ENCODE measurements at regions not wholly inside any gene's neighbourhood (a gene's known extent, or its start where the extent isn't known, plus 50 kb on each side); places are given as distances from the start of the nearest gene placed in this dataset.
"Not testable (repeated sequence)": the region's sequence is repeated elsewhere in the genome, so short reads cannot be mapped to it uniquely, and the experiment has no call there.

- no peak overlapping the region for H3K4me3 ChIP-seq (ENCODE audit: low read depth, low read length)
- TF ChIP-seq, protein P1, sequence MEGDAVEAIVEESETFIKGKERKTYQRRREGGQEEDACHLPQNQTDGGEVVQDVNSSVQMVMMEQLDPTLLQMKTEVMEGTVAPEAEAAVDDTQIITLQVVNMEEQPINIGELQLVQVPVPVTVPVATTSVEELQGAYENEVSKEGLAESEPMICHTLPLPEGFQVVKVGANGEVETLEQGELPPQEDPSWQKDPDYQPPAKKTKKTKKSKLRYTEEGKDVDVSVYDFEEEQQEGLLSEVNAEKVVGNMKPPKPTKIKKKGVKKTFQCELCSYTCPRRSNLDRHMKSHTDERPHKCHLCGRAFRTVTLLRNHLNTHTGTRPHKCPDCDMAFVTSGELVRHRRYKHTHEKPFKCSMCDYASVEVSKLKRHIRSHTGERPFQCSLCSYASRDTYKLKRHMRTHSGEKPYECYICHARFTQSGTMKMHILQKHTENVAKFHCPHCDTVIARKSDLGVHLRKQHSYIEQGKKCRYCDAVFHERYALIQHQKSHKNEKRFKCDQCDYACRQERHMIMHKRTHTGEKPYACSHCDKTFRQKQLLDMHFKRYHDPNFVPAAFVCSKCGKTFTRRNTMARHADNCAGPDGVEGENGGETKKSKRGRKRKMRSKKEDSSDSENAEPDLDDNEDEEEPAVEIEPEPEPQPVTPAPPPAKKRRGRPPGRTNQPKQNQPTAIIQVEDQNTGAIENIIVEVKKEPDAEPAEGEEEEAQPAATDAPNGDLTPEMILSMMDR (IDR thresholded peaks at IDR 0.05; ENCODE audit: borderline replicate concordance, insufficient read depth, low read depth, low read length): no peak
Observed at GRCh38 chr10:70987396-70988130, 99.2 kb upstream of the PCBD1 start.

- H3K4me3 ChIP-seq (ENCODE audit: low read depth, low read length): not testable (repeated sequence)
Observed at GRCh38 chr10:70990156-70990555, 101.8 kb upstream of the PCBD1 start.

DNA sequence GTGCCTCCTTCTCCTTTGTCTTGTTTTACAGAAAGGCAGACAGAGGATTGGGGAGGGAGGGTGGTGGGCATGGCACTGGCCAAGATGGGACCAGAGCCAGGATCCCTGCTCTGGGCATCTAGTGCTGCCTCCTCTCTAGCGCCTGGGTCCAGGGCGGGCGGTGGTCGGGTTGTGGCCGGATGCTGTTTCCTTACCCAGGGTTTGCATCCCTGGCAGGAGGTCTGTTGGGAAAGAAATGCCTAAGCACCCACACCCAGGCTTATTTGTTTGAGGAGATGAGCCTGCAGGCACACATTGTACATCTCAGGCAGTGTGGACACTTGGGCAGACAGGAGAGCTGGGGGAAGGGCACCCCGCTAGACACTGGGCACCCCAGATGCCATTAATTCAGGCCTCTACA is 102.3 kb upstream of the PCBD1 start:
- TF ChIP-seq, protein P1 (IDR thresholded peaks at IDR 0.05; ENCODE audit: borderline replicate concordance, insufficient read depth, low read depth, low read length): no peak
- H3K4me3 ChIP-seq (ENCODE audit: low read depth, low read length): no peak overlapping the region

DNA sequence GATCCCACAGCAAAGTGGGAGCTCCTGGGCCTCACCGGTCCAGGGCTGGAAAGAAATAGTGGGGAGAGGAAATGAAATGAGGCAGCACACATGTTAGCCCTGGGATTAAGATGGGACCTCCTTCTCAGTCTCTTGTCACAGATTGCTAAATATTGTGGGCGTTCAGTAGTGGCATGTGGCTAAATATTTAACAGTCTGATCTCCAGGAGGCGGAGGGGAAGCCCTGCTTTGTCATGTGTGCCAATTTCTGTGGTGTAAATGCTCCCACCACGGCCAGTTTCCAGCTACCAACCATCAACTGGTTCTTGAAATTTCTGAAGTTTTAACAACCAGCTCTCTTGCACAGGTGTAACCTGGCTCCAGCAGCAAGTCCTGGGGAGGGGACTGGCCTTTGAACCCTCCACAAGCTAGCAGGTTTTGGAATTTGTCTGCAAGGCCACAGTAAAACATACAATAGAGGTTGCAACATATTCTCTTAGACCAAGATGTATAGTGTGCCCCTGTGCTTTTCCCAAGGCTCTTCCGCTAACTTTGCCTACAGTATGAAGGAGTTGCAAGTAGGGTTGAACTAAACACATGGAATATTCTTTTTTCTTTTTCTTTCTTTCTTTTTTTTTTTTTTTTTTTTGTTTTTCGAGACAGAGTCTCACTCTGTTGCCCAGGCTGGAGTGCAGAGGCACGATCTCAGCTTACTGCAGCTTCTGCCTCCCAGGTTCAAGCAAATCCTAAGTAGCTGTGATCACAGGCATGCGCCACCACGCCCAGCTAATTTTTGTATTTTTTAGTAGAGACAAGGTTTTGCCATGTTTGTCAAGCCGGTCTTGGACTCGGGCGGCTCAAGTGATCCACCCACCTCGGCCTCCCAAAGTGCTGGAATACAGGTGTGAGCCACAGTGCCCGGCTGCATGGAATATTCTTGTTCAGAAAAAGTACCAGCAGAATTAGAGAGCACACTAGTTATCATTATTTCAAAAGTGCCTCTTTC is 103.1 kb upstream of the PCBD1 start:
- no peak overlapping the region for H3K4me3 ChIP-seq (ENCODE audit: low read depth, low read length)
- TF ChIP-seq, protein P1 (IDR thresholded peaks at IDR 0.05; ENCODE audit: borderline replicate concordance, insufficient read depth, low read depth, low read length): no peak

GRCh38 chr10:70992436-70992835 is 104.1 kb upstream of the PCBD1 start:
- H3K4me3 ChIP-seq (ENCODE audit: low read depth, low read length): no peak overlapping the region
- TF ChIP-seq, protein P1 (IDR thresholded peaks at IDR 0.05; ENCODE audit: borderline replicate concordance, insufficient read depth, low read depth, low read length): no peak

- TF ChIP-seq, protein P1 (IDR thresholded peaks at IDR 0.05; ENCODE audit: borderline replicate concordance, insufficient read depth, low read depth, low read length): no peak
- H3K4me3 ChIP-seq (ENCODE audit: low read depth, low read length): no peak overlapping the region
Observed at GRCh38 chr10:70993051-70993450, 104.7 kb upstream of the PCBD1 start.

GRCh38 chr10:70996549-70996948 is 108.2 kb upstream of the PCBD1 start:
- no peak overlapping the region for H3K4me3 ChIP-seq (ENCODE audit: low read depth, low read length)
- TF ChIP-seq, protein P1 (IDR thresholded peaks at IDR 0.05; ENCODE audit: borderline replicate concordance, insufficient read depth, low read depth, low read length): no peak
